ENCODE measurements at regions not wholly inside any gene's neighbourhood (a gene's known extent, or its start where the extent isn't known, plus 50 kb on each side); places are given as distances from the start of the nearest gene placed in this dataset.

DNA sequence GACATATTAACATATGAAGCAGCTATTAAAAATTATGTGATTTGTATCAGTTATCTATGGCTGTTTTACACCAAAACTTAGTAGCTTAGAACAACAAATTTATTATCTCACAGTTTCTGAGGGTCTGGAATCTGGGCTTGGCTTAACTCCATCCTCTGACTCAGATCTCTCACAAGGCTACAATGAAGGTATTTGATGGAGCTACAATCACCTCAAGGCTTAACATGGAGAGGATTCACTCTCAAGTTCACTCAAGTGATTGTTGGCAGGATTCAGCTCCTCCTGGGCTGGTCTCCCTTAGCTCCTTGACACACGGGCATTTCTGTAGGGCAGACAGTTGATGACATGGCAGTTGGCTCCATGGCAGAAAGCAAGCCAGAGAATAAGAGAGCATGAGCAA, 133.0 kb upstream of the SLC14A2 start:
- 32% methylated on average over 1 of the region's 1 CpG for WGBS

DNA sequence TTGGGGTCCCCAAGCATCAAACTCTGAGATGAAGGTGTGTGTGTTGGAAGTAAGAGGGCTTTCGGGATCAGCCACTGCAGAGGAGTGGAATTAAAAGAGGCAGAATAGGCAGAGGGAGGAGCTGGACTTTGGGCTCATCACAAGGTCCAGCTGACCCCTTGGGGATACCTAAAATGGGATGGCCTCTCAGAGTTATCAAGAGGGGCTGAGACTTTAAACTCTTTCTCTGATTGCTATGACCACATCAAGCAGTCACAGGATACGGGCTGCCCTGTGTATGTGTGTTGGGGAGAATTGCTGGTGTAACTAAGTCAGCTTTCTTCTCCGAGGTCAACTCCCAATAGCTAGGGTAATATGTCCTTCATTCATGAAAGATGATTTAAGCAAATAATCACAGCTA, 127.7 kb upstream of the SLC14A2 start:
- TF ChIP-seq CTCF (IDR thresholded peaks at IDR 0.05) (no peak), POLR2A (IDR thresholded peaks at IDR 0.05) (no peak), POLR2AphosphoS5 (IDR thresholded peaks at IDR 0.05) (no peak)
- H3K4me3 ChIP-seq = no peak overlapping the region
- WGBS = 93% methylated on average over 3 of the region's 3 CpGs

More for the DNA sequence above, 133.0 kb upstream of the SLC14A2 start:
- TF ChIP-seq CTCF (IDR thresholded peaks at IDR 0.05) (no peak), POLR2AphosphoS5 (IDR thresholded peaks at IDR 0.05) (no peak), POLR2A (IDR thresholded peaks at IDR 0.05) (no peak)
- no peaks in the 10 kb centered on the region for H3K27me3 ChIP-seq (replicated peaks; ENCODE audit: insufficient read depth)
- no peaks in the 10 kb centered on the region for H3K9me3 ChIP-seq
- intact Hi-C loops (cut with DNase I) = no loop called here
- no peak for DNase-seq (ENCODE audit: low spot score)
- H3K27ac ChIP-seq = no peak overlapping the region
- no peak overlapping the region for H3K4me3 ChIP-seq
- H3K4me1 ChIP-seq (replicated peaks) = no peaks in the 10 kb centered on the region
- H3K36me3 ChIP-seq = no peaks in the 10 kb centered on the region

DNA sequence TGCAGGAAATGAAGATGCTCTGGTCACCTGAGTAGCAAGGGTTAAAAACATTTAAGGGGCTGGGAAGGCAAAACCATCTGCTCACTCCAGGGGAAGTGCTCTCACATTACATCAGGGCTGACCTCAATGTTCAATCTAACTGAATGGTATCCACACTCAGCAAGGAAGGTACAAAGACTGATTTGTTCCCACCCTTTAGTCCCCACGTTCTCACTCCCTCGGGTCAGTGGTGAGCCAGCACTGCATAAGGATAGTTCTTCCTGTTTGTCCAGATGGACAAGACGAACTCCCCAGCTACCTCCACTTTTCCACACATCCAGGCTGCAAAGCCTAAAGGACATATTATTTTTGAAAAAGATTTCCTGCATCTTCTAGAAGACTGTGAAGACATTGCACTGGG, 126.6 kb upstream of the SLC14A2 start:
- intact Hi-C loops (cut with DNase I) = no loop called here
- 47% methylated on average over 3 of the region's 3 CpGs for WGBS
- H3K27me3 ChIP-seq (replicated peaks; ENCODE audit: insufficient read depth) = no peaks in the 10 kb centered on the region
- H3K4me3 ChIP-seq = no peak overlapping the region
- DNase-seq (ENCODE audit: low spot score) = no peak
- TF ChIP-seq POLR2AphosphoS5 (IDR thresholded peaks at IDR 0.05) = no peak
- TF ChIP-seq POLR2A (IDR thresholded peaks at IDR 0.05) = no peak
- TF ChIP-seq CTCF (IDR thresholded peaks at IDR 0.05) = no peak
- no peaks in the 10 kb centered on the region for H3K9me3 ChIP-seq
- no peak overlapping the region for H3K27ac ChIP-seq
- H3K36me3 ChIP-seq = no peaks in the 10 kb centered on the region
- H3K4me1 ChIP-seq (replicated peaks) = no peaks in the 10 kb centered on the region

More for the DNA sequence above, 127.7 kb upstream of the SLC14A2 start:
- no peaks in the 10 kb centered on the region for H3K9me3 ChIP-seq
- H3K27me3 ChIP-seq (replicated peaks; ENCODE audit: insufficient read depth) = no peaks in the 10 kb centered on the region
- H3K36me3 ChIP-seq = no peaks in the 10 kb centered on the region
- H3K27ac ChIP-seq = no peak overlapping the region
- no peak for DNase-seq (ENCODE audit: low spot score)
- intact Hi-C loops (cut with DNase I) = no loop called here
- no peaks in the 10 kb centered on the region for H3K4me1 ChIP-seq (replicated peaks)

DNA sequence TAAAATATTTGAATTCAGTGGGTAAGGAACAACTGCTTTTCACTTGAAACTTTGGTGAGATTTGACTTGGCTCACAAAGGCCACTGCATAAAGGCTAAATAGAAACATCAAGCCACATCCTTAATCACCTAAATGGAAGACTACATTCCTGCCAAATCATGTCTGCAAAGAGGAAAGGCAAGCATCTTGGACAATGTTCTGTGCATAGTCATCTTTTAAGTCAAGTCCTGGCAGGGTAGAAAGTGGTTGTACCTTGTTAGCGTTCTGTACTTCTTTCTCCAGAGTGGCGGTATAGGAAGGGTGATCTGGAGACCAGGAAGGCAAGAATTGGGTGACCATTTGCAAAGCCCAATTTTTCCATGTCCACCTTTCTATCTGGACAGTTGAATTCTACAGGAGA, 121.4 kb upstream of the SLC14A2 start:
- H3K4me1 ChIP-seq (replicated peaks) = no peaks in the 10 kb centered on the region

More for the DNA sequence above, 121.4 kb upstream of the SLC14A2 start:
- H3K27ac ChIP-seq = no peak overlapping the region
- no peak overlapping the region for H3K4me3 ChIP-seq
- H3K9me3 ChIP-seq = no peaks in the 10 kb centered on the region
- intact Hi-C loops (cut with DNase I) = no loop called here
- no peak for DNase-seq (ENCODE audit: low spot score)
- H3K27me3 ChIP-seq (replicated peaks; ENCODE audit: insufficient read depth) = no peaks in the 10 kb centered on the region
- TF ChIP-seq POLR2A (IDR thresholded peaks at IDR 0.05) = no peak
- TF ChIP-seq POLR2AphosphoS5 (IDR thresholded peaks at IDR 0.05) = no peak
- TF ChIP-seq CTCF (IDR thresholded peaks at IDR 0.05) = no peak
- 92% methylated on average over 2 of the region's 2 CpGs for whole genome bisulfite sequencing
- H3K36me3 ChIP-seq = no peaks in the 10 kb centered on the region
